ACC112 (cell line): ENCODE measurements at regions not wholly inside any gene's neighbourhood (a gene's known extent, or its start where the extent isn't known, plus 50 kb on each side); places are given as distances from the start of the nearest gene placed in this dataset.

Source experiments
- H2AFZ ChIP-seq: fragments of 200-600 bp; sonication (generic); one replicate; pipeline ENCODE4 v1.6.0; 2017; ENCODE audit warnings: antibody characterized with exemption, low read length; ENCODE audit not compliant: unreplicated experiment
- H3K27ac ChIP-seq: fragments of 200-600 bp; sonication (generic); 2 replicates; pipeline ENCODE4 v1.5.1; 2014; ENCODE audit warnings: low read depth, mild to moderate bottlenecking, antibody characterized with exemption, low read length, moderate library complexity
- H3K27me3 ChIP-seq: fragments of 200-600 bp; sonication (generic); 2 replicates; pipeline ENCODE4 v1.6.1; 2014; ENCODE audit warnings: mild to moderate bottlenecking, antibody characterized with exemption, low read length, moderate library complexity, mixed read lengths; ENCODE audit not compliant: insufficient read depth
- H3K36me3 ChIP-seq: fragments of 200-600 bp; sonication (generic); 2 replicates; pipeline ENCODE4 v1.6.1; 2016; ENCODE audit warnings: mild to moderate bottlenecking, antibody characterized with exemption, low read length, moderate library complexity, mixed read lengths; ENCODE audit not compliant: insufficient read depth
- H3K4me1 ChIP-seq: fragments of 200-600 bp; sonication (generic); one replicate; pipeline ENCODE4 v1.6.1; 2016; ENCODE audit warnings: low read length, mixed read lengths; ENCODE audit not compliant: insufficient read depth, unreplicated experiment, control insufficient read depth
- H3K4me3 ChIP-seq: fragments of 200-600 bp; sonication (generic); 2 replicates; pipeline ENCODE4 v1.5.1; 2014; ENCODE audit warnings: mild to moderate bottlenecking, low read depth, low read length
- H3K79me2 ChIP-seq: fragments of 200-600 bp; sonication (generic); one replicate; pipeline ENCODE4 v1.6.0; 2016; ENCODE audit warnings: low read length; ENCODE audit not compliant: control insufficient read depth, unreplicated experiment, insufficient read depth

- H3K4me1 ChIP-seq: peaks cover 41% of the 10 kb centered on the region
Observed at GRCh38 chr12:70989232-70989631, 68.7 kb upstream of the PTPRR start.

GRCh38 chr12:70985850-70986249 is 65.3 kb upstream of the PTPRR start:
- no peaks in the 10 kb centered on the region for H3K36me3 ChIP-seq
- H3K4me3 ChIP-seq: no peak overlapping the region
- H3K27me3 ChIP-seq: no peaks in the 10 kb centered on the region
- no peak overlapping the region for H2AFZ ChIP-seq
- peaks cover 47% of the 10 kb centered on the region for H3K4me1 ChIP-seq
- no peaks in the 10 kb centered on the region for H3K79me2 ChIP-seq
- H3K27ac ChIP-seq: peak overlapping the region; percentile 41

More at GRCh38 chr12:70989232-70989631, 68.7 kb upstream of the PTPRR start:
- Histone ChIP-seq H3K27me3 (no peaks in the 10 kb centered on the region), H3K4me3 (no peak overlapping the region), H3K79me2 (no peaks in the 10 kb centered on the region), H2AFZ (no peak overlapping the region), H3K27ac (no peak overlapping the region), H3K36me3 (no peaks in the 10 kb centered on the region)

DNA sequence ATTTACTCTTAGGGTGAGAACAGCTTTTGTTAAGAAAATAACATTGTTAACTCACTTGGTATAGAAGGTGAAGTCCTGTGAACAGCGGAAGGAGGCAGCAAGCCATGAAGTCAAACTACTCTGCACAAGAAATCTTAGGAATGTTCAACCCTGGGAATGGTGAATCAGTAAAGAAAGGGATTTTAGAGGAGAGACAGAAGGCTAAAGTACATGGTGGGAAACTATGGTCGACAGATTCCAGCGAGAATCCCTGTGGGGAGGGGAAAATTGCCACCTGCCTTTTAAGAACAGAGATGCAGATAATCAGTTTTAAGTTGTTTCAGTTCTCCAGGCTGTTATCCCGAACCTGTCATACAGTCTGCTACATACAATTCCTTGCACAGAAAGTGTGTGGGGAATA is 63.2 kb upstream of the PTPRR start:
- Histone ChIP-seq H3K79me2 (no peaks in the 10 kb centered on the region), H2AFZ (no peak overlapping the region), H3K4me1 (peaks cover 39% of the 10 kb centered on the region), H3K27me3 (no peaks in the 10 kb centered on the region), H3K27ac (no peak overlapping the region), H3K4me3 (no peak overlapping the region), H3K36me3 (no peaks in the 10 kb centered on the region)

DNA sequence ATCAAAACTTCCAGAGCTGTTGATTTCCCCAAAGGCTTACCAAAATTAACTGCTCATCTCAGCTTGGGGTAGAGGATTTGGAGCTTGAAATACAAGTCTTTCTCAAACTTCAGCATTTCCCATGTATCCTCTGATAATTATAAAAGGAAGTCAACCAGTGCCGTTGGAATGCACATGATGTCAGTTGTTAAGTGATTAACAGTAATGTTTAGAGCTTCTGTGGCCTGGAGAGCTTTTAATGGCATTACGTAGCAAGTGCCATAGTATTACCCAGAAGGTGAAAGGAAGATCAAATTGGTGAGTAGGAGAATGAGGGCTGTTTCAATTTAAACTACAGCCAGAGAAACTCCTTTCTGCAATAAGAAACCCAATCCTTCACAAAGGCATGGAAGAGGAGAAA is 62.5 kb upstream of the PTPRR start:
- Histone ChIP-seq H3K27me3 (no peaks in the 10 kb centered on the region), H3K36me3 (no peaks in the 10 kb centered on the region), H3K4me1 (peaks cover 38% of the 10 kb centered on the region), H3K79me2 (no peaks in the 10 kb centered on the region), H3K4me3 (no peak overlapping the region), H2AFZ (no peak overlapping the region), H3K27ac (no peak overlapping the region)

DNA sequence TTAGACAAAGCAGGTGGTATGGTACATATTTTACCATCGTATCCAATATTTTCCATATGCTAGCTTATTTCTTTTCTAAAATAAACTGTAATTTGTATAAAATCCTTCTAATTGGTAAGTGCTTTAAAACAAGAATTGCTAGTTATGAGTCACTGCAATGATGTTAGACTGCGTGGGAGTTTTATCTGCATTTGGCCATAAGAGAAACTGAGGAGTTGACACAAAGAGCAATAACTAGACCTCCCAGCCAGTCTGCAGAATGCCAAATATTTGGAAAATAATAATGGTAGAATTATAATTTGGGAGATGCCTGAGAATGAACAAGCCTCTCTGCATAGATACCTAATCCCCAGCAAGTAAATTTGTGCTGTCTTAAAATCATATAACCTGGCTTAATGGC is 61.7 kb upstream of the PTPRR start:
- Histone ChIP-seq H3K4me3 (no peak overlapping the region), H3K4me1 (peaks cover 38% of the 10 kb centered on the region), H3K79me2 (no peaks in the 10 kb centered on the region), H3K27me3 (no peaks in the 10 kb centered on the region), H3K36me3 (no peaks in the 10 kb centered on the region), H3K27ac (no peak overlapping the region), H2AFZ (no peak overlapping the region)

- H3K4me1 ChIP-seq: peaks cover 8% of the 10 kb centered on the region
- peak overlapping the region; percentile 84 for H2AFZ ChIP-seq
- H3K27ac ChIP-seq: no peak overlapping the region
- H3K27me3 ChIP-seq: no peaks in the 10 kb centered on the region
- H3K79me2 ChIP-seq: no peaks in the 10 kb centered on the region
- H3K4me3 ChIP-seq: peak overlapping the region; percentile 62
- no peaks in the 10 kb centered on the region for H3K36me3 ChIP-seq
Observed at GRCh38 chr12:70971001-70971794, 50.7 kb upstream of the PTPRR start.
